GM12878 (cell line): ENCODE measurements at regions not wholly inside any gene's neighbourhood (a gene's known extent, or its start where the extent isn't known, plus 50 kb on each side); places are given as distances from the start of the nearest gene placed in this dataset.

Experiments used
- ATF7 ChIP-seq: fragments of 450-650 bp; IDR thresholded peaks from 2 replicates; pipeline ENCODE4 v1.6.1; 2016; ENCODE audit warnings: low read depth, mild to moderate bottlenecking
- EP300 ChIP-seq, 2 experiments: fragments of 150-350 bp in 1 of 2; IDR thresholded peaks; 2 replicates each; pipeline ENCODE4 v1.6.1; 2011 to 2012; ENCODE audit warnings: low read depth in 2 of 2, low read length in 2 of 2, borderline replicate concordance in 1 of 2, improper control_type of control experiment in 1 of 2, inconsistent platforms in 1 of 2; ENCODE audit not compliant: control insufficient read depth in 1 of 2
- IKZF2 ChIP-seq, 2 experiments: fragments of 450-650 bp; IDR thresholded peaks; 2 replicates each; pipeline ENCODE4 v1.6.1; 2017; ENCODE audit warnings: mild to moderate bottlenecking in 2 of 2, moderate library complexity in 2 of 2
- IRF5 ChIP-seq: fragments of 450-650 bp; IDR thresholded peaks from 2 replicates; pipeline ENCODE4 v1.6.1; 2017; ENCODE audit warnings: borderline replicate concordance
- KLF5 ChIP-seq: fragments of 450-650 bp; IDR thresholded peaks from 2 replicates; pipeline ENCODE4 v1.6.1; 2014; ENCODE audit warnings: mild to moderate bottlenecking; ENCODE audit not compliant: partially characterized antibody
- MEF2B ChIP-seq: fragments of 450-650 bp; IDR thresholded peaks from 2 replicates; pipeline ENCODE4 v1.6.1; 2018; ENCODE audit warnings: mild to moderate bottlenecking, moderate library complexity; ENCODE audit not compliant: partially characterized antibody, poor library complexity, severe bottlenecking
- MYB ChIP-seq: fragments of 150-350 bp; IDR thresholded peaks from 2 replicates; pipeline ENCODE4 v1.6.1; 2014; ENCODE audit warnings: mild to moderate bottlenecking, low read depth, low read length, borderline replicate concordance
- PAX5 ChIP-seq: IDR thresholded peaks from 2 replicates; pipeline ENCODE4 v1.6.1; 2011; ENCODE audit warnings: low read depth, low read length, borderline replicate concordance
- RBBP5 ChIP-seq: fragments of 200-600 bp; sonication (generic); conservative IDR thresholded peaks from 2 replicates; pipeline ENCODE4 v1.6.1; 2016
- TF ChIP-seq, protein P1 (sequence below): IDR thresholded peaks from 2 replicates; pipeline ENCODE4 v1.6.1; 2011; ENCODE audit warnings: borderline replicate concordance, low read depth, mild to moderate bottlenecking, moderate library complexity, low read length; ENCODE audit not compliant: insufficient read depth, poor library complexity, severe bottlenecking
- TF ChIP-seq, protein P2 (sequence below): fragments of 450-650 bp; IDR thresholded peaks from 2 replicates; pipeline ENCODE4 v1.6.1; 2016; ENCODE audit warnings: mild to moderate bottlenecking
- TF ChIP-seq, protein P3 (sequence below): IDR thresholded peaks from 2 replicates; pipeline ENCODE4 v1.6.1; 2012; ENCODE audit warnings: low read depth, low read length, improper control_type of control experiment
- TF ChIP-seq, protein P4 (sequence below): fragments of 150-350 bp; IDR thresholded peaks from 2 replicates; pipeline ENCODE4 v1.6.1; 2016; ENCODE audit warnings: low read depth, low read length
- TF ChIP-seq, protein P5 (sequence below): IDR thresholded peaks from 2 replicates; pipeline ENCODE4 v1.6.1; 2011; ENCODE audit warnings: borderline replicate concordance, low read depth, mild to moderate bottlenecking, moderate library complexity, mixed read lengths, low read length; ENCODE audit not compliant: insufficient read depth; ENCODE audit errors: extremely low read length

DNA sequence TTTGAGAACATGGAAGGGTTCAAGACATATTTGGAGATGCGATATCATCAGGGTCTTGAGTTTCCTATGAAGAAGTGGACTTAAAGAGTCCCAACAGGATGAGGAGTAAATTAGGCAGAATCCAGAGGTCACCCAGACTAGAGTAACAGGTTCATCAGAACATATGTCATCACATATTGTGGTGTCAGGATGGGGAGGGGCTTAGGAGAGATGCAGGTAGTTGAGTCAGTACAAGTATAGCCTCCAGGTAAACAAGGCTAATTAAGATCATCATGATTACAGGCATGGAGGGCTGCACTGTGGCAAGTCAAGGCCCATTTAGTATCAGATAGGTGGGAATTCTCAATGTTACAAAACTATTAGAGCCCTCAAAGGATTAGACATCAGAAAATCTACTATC is 90.1 kb upstream of the PAK5 start (continued):
- TF ChIP-seq, protein P1, sequence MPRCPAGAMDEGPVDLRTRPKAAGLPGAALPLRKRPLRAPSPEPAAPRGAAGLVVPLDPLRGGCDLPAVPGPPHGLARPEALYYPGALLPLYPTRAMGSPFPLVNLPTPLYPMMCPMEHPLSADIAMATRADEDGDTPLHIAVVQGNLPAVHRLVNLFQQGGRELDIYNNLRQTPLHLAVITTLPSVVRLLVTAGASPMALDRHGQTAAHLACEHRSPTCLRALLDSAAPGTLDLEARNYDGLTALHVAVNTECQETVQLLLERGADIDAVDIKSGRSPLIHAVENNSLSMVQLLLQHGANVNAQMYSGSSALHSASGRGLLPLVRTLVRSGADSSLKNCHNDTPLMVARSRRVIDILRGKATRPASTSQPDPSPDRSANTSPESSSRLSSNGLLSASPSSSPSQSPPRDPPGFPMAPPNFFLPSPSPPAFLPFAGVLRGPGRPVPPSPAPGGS, result no peak
- TF ChIP-seq EP300 (IDR thresholded peaks at IDR 0.05; ENCODE audit: borderline replicate concordance in 1 of 2, control insufficient read depth in 1 of 2, low read depth in 2 of 2, low read length in 2 of 2), result no peak
- TF ChIP-seq, protein P2, sequence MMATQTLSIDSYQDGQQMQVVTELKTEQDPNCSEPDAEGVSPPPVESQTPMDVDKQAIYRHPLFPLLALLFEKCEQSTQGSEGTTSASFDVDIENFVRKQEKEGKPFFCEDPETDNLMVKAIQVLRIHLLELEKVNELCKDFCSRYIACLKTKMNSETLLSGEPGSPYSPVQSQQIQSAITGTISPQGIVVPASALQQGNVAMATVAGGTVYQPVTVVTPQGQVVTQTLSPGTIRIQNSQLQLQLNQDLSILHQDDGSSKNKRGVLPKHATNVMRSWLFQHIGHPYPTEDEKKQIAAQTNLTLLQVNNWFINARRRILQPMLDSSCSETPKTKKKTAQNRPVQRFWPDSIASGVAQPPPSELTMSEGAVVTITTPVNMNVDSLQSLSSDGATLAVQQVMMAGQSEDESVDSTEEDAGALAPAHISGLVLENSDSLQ, result no peak
- TF ChIP-seq MEF2B, result no peak
- no peak for TF ChIP-seq KLF5
- no peak for TF ChIP-seq IKZF2 (IDR thresholded peaks at IDR 0.05)
- TF ChIP-seq ATF7, result no peak
- no peak for TF ChIP-seq PAX5
- TF ChIP-seq IRF5, result no peak
- TF ChIP-seq, protein P3, sequence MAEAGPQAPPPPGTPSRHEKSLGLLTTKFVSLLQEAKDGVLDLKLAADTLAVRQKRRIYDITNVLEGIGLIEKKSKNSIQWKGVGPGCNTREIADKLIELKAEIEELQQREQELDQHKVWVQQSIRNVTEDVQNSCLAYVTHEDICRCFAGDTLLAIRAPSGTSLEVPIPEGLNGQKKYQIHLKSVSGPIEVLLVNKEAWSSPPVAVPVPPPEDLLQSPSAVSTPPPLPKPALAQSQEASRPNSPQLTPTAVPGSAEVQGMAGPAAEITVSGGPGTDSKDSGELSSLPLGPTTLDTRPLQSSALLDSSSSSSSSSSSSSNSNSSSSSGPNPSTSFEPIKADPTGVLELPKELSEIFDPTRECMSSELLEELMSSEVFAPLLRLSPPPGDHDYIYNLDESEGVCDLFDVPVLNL, result no peak
- TF ChIP-seq, protein P4, sequence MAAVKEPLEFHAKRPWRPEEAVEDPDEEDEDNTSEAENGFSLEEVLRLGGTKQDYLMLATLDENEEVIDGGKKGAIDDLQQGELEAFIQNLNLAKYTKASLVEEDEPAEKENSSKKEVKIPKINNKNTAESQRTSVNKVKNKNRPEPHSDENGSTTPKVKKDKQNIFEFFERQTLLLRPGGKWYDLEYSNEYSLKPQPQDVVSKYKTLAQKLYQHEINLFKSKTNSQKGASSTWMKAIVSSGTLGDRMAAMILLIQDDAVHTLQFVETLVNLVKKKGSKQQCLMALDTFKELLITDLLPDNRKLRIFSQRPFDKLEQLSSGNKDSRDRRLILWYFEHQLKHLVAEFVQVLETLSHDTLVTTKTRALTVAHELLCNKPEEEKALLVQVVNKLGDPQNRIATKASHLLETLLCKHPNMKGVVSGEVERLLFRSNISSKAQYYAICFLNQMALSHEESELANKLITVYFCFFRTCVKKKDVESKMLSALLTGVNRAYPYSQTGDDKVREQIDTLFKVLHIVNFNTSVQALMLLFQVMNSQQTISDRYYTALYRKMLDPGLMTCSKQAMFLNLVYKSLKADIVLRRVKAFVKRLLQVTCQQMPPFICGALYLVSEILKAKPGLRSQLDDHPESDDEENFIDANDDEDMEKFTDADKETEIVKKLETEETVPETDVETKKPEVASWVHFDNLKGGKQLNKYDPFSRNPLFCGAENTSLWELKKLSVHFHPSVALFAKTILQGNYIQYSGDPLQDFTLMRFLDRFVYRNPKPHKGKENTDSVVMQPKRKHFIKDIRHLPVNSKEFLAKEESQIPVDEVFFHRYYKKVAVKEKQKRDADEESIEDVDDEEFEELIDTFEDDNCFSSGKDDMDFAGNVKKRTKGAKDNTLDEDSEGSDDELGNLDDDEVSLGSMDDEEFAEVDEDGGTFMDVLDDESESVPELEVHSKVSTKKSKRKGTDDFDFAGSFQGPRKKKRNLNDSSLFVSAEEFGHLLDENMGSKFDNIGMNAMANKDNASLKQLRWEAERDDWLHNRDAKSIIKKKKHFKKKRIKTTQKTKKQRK, result no peak
- no peak for TF ChIP-seq RBBP5
- TF ChIP-seq MYB, result no peak
- TF ChIP-seq, protein P5, sequence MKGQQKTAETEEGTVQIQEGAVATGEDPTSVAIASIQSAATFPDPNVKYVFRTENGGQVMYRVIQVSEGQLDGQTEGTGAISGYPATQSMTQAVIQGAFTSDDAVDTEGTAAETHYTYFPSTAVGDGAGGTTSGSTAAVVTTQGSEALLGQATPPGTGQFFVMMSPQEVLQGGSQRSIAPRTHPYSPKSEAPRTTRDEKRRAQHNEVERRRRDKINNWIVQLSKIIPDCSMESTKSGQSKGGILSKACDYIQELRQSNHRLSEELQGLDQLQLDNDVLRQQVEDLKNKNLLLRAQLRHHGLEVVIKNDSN, result no peak
- TF ChIP-seq, all 136 proteins: peak for 0
